Sigmoid colon (tissue), 6 donors: ENCODE measurements at regions not wholly inside any gene's neighbourhood (a gene's known extent, or its start where the extent isn't known, plus 50 kb on each side); places are given as distances from the start of the nearest gene placed in this dataset.

Source experiments
- DNase-seq: peaks from one replicate; pipeline ENCODE4 v3.0.0-alpha.2; 2019
- H3K27ac ChIP-seq, 4 donors: fragments of 200-600 bp; sonication (generic); one replicate each; pipeline ENCODE4 v1.5.1; 2016 to 2019; ENCODE audit warnings: mild to moderate bottlenecking in 1 of 4
- H3K27me3 ChIP-seq, 3 donors: fragments of 200-600 bp; sonication (generic); one replicate each; pipeline ENCODE4 v1.5.1; 2019; ENCODE audit warnings: mild to moderate bottlenecking in 1 of 3
- H3K36me3 ChIP-seq, 4 donors: fragments of 200-600 bp; sonication (generic); one replicate each; pipeline ENCODE4 v1.5.1; 2016 to 2019
- H3K4me1 ChIP-seq, 4 donors: fragments of 200-600 bp; sonication (generic); one replicate each; pipeline ENCODE4 v1.5.1; 2017 to 2019
- H3K4me3 ChIP-seq, 4 donors: fragments of 200-600 bp; sonication (generic); one replicate each; pipeline ENCODE4 v1.5.1; 2017 to 2019; ENCODE audit warnings: mild to moderate bottlenecking in 2 of 4, moderate library complexity in 1 of 4
- H3K9me3 ChIP-seq, 4 donors: fragments of 200-600 bp in 3 of 4; sonication (generic) in 3 of 4; one replicate each; pipeline versions ENCODE4 v1.5.1 to v1.6.1; 2013 to 2019
- CTCF ChIP-seq, 4 experiments: fragments of 450-650 bp in 3 of 4; fragments of 200-600 bp in 1 of 4; IDR thresholded peaks; one replicate each; pipeline ENCODE4 v1.5.1; 2016 to 2019; ENCODE audit warnings: antibody characterized with exemption in 4 of 4, mild to moderate bottlenecking in 3 of 4, moderate library complexity in 2 of 4
- EP300 ChIP-seq, 4 donors: sonication (generic); formaldehyde crosslinking; IDR thresholded peaks; one replicate each; pipeline ENCODE4 v1.6.1; 2017; ENCODE audit warnings: antibody characterized with exemption in 4 of 4
- POLR2A ChIP-seq, 2 donors: fragments of 450-650 bp; IDR thresholded peaks; one replicate each; pipeline ENCODE4 v1.6.1; 2016; ENCODE audit warnings: antibody characterized with exemption in 2 of 2, mild to moderate bottlenecking in 2 of 2, moderate library complexity in 2 of 2
- POLR2AphosphoS5 ChIP-seq, 4 donors: sonication (generic); formaldehyde crosslinking; IDR thresholded peaks; one replicate each; pipeline ENCODE4 v1.6.1; 2017; ENCODE audit warnings: antibody characterized with exemption in 4 of 4
- WGBS, 2 donors: extraction: QIAGEN DNeasy Blood & Tissue Kit; methylation state at CpG; one replicate each; pipeline ENCODE4 v1.1.7; 2013; 5-methylcytosine and 5-hydroxymethylcytosine counted together
- intact Hi-C: fragments of 100-400 bp; cut with DNase I; formaldehyde crosslinking; loops from one replicate; pipeline ENCODE4 v1.15.1; 2023
- donor health status: healthy with polysubstance abuse.
- donor health status: healthy.

- H3K4me1 ChIP-seq: peaks cover 0 to 3% (median under 1%) of the 10 kb centered on the region in 4 donors
- no peak for DNase-seq
- no peak overlapping the region for H3K4me3 ChIP-seq
- no peak for TF ChIP-seq EP300 (IDR thresholded peaks at IDR 0.05)
- TF ChIP-seq CTCF (IDR thresholded peaks at IDR 0.05): no peak
- no peak for TF ChIP-seq POLR2A (IDR thresholded peaks at IDR 0.05)
- no peak for TF ChIP-seq POLR2AphosphoS5 (IDR thresholded peaks at IDR 0.05)
- no peaks in the 10 kb centered on the region for H3K9me3 ChIP-seq
- 70 to 83% methylated on average over 1 of the region's 1 CpG for WGBS, 2 donors
- H3K36me3 ChIP-seq: no peaks in the 10 kb centered on the region
- peaks cover 0 to 16% (median 7%) of the 10 kb centered on the region in 3 donors for H3K27me3 ChIP-seq
- intact Hi-C loops: no loop called here
- H3K27ac ChIP-seq: no peak overlapping the region
Observed at GRCh38 chr10:116792817-116793216, 50.5 kb upstream of the HSPA12A start.

GRCh38 chr10:116796469-116796868 lies 52.8 kb upstream of the ENO4 start:
- no peak for TF ChIP-seq POLR2A (IDR thresholded peaks at IDR 0.05)
- no peak for TF ChIP-seq POLR2AphosphoS5 (IDR thresholded peaks at IDR 0.05)
- no peak for TF ChIP-seq EP300 (IDR thresholded peaks at IDR 0.05)
- TF ChIP-seq CTCF (IDR thresholded peaks at IDR 0.05): no peak
- no peaks in the 10 kb centered on the region for H3K9me3 ChIP-seq
- intact Hi-C loops: no loop called here
- 51 to 69% methylated on average over 5 of the region's 5 CpGs for WGBS, 2 donors
- no peak overlapping the region for H3K4me3 ChIP-seq
- no peak overlapping the region for H3K27ac ChIP-seq
- H3K27me3 ChIP-seq: peaks cover 0 to 17% (median 7%) of the 10 kb centered on the region in 3 donors
- H3K4me1 ChIP-seq: no peaks in the 10 kb centered on the region
- no peaks in the 10 kb centered on the region for H3K36me3 ChIP-seq
- DNase-seq: no peak

GRCh38 chr10:116796910-116797513 lies 52.3 kb upstream of the ENO4 start:
- Histone ChIP-seq H3K9me3 (no peaks in the 10 kb centered on the region), H3K4me1 (no peaks in the 10 kb centered on the region), H3K36me3 (no peaks in the 10 kb centered on the region), H3K4me3 (no peak overlapping the region), H3K27me3 (peaks cover 0 to 17% (median 7%) of the 10 kb centered on the region in 3 donors), H3K27ac (no peak overlapping the region)
- 25 to 27% methylated on average over 9 of the region's 9 CpGs for WGBS, 2 donors
- intact Hi-C loops: loop anchor here (1.0 kb wide), 1 partner anchor 378 kb away; no protein-coding TSS in a partner anchor
- TF ChIP-seq EP300 (IDR thresholded peaks at IDR 0.05) (no peak), CTCF (IDR thresholded peaks at IDR 0.05) (peak; percentile 45 to 90 (median 83))
- peak; percentile 77 for DNase-seq

DNA sequence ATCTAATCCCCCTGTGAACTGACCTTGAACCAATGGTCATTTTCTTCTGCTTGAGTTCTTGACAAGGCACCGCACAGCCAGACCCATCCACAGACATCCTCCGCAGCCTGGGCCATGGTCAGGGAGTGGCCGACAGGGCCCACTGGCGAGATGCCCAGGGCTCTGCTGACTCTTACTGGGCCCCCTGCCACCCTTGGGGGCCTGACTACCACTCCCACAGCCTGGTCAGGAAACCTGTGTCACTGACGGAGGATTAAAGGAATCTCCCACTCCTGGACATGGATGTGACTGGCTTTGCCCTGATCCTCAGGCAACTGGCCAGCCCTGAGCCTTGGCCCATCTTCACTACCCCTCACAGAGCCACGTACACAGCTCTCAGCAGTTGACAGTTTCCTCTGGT lies 50.4 kb upstream of the ENO4 start:
- intact Hi-C loops: no loop called here

More for the DNA sequence above, 50.4 kb upstream of the ENO4 start:
- no peaks in the 10 kb centered on the region for H3K9me3 ChIP-seq
- H3K4me1 ChIP-seq: no peaks in the 10 kb centered on the region
- TF ChIP-seq POLR2A (IDR thresholded peaks at IDR 0.05) (no peak), CTCF (IDR thresholded peaks at IDR 0.05) (no peak), EP300 (IDR thresholded peaks at IDR 0.05) (no peak), POLR2AphosphoS5 (IDR thresholded peaks at IDR 0.05) (no peak)
- H3K4me3 ChIP-seq: no peak overlapping the region
- peaks cover 0 to 17% (median 7%) of the 10 kb centered on the region in 3 donors for H3K27me3 ChIP-seq
- no peak overlapping the region for H3K27ac ChIP-seq
- no peaks in the 10 kb centered on the region for H3K36me3 ChIP-seq
- DNase-seq: no peak
- 84 to 86% methylated on average over 6 of the region's 6 CpGs for WGBS, 2 donors
